AG04449 (cell line): ENCODE measurements at regions not wholly inside any gene's neighbourhood (a gene's known extent, or its start where the extent isn't known, plus 50 kb on each side); places are given as distances from the start of the nearest gene placed in this dataset.

Experiments
- CTCF ChIA-PET: fragments of 350-600 bp; formaldehyde crosslinking; extraction: SDS; loops from one replicate; lab custom pipeline; 2021; ENCODE audit warnings: antibody characterized with exemption; lab: Yijun Ruan, JAX
- POLR2A ChIA-PET: fragments of 400-600, 350-600 bp; formaldehyde crosslinking; extraction: SDS; loops from one replicate; lab custom pipeline; 2020; ENCODE audit warnings: antibody characterized with exemption, inconsistent platforms; lab: Yijun Ruan, JAX
- DNase-seq: peaks from one replicate; pipeline ENCODE4 v3.0.0-alpha.2; 2010; ENCODE audit warnings: low read depth, low spot score
- H3K4me3 ChIP-seq: 2 replicates; pipeline ENCODE4 v1.5.1; 2011; ENCODE audit warnings: low read depth, mild to moderate bottlenecking, control low read depth, low read length
- CTCF ChIP-seq: IDR thresholded peaks from one replicate; pipeline ENCODE4 v1.5.1; 2011; ENCODE audit warnings: mild to moderate bottlenecking, moderate library complexity, low read length, control low read depth, inconsistent platforms; ENCODE audit not compliant: insufficient read depth; ENCODE audit errors: missing control alignments

- ChIA-PET CTCF (no interaction called here), POLR2A (no interaction called here)
- H3K4me3 ChIP-seq, result no peak overlapping the region
- no peak for DNase-seq
- no peak for TF ChIP-seq CTCF
Measured at GRCh38 chr4:13087041-13087440, 397.1 kb downstream of the RAB28 start.

GRCh38 chr4:13084210-13084609, 399.9 kb downstream of the RAB28 start:
- TF ChIP-seq CTCF, result no peak
- DNase-seq, result no peak
- H3K4me3 ChIP-seq, result no peak overlapping the region
- CTCF ChIA-PET, result no interaction called here
- POLR2A ChIA-PET, result no interaction called here

- no peak for DNase-seq
- CTCF ChIA-PET, result no interaction called here
- H3K4me3 ChIP-seq, result no peak overlapping the region
- no peak for TF ChIP-seq CTCF
- POLR2A ChIA-PET, result no interaction called here
Measured at GRCh38 chr4:13081830-13082229, 402.3 kb downstream of the RAB28 start.

GRCh38 chr4:13067077-13067476, 417.1 kb downstream of the RAB28 start:
- CTCF ChIA-PET, result no interaction called here
- POLR2A ChIA-PET, result no interaction called here
- no peak for TF ChIP-seq CTCF
- no peak overlapping the region for H3K4me3 ChIP-seq
- no peak for DNase-seq

- ChIA-PET CTCF (no interaction called here), POLR2A (no interaction called here)
Measured at GRCh38 chr4:13059019-13059418, 425.1 kb downstream of the RAB28 start.

GRCh38 chr4:13056630-13057189, 427.4 kb downstream of the RAB28 start:
- CTCF ChIA-PET, result no interaction called here

More at GRCh38 chr4:13059019-13059418, 425.1 kb downstream of the RAB28 start:
- no peak for DNase-seq
- TF ChIP-seq CTCF, result no peak
- no peak overlapping the region for H3K4me3 ChIP-seq

More at GRCh38 chr4:13056630-13057189, 427.4 kb downstream of the RAB28 start:
- no peak for TF ChIP-seq CTCF
- DNase-seq, result no peak
- POLR2A ChIA-PET, result no interaction called here
- no peak overlapping the region for H3K4me3 ChIP-seq
